IPS-15b (cell line): ENCODE measurements at regions not wholly inside any gene's neighbourhood (a gene's known extent, or its start where the extent isn't known, plus 50 kb on each side); places are given as distances from the start of the nearest gene placed in this dataset.
"Not testable (repeated sequence)": the region's sequence is repeated elsewhere in the genome, so short reads cannot be mapped to it uniquely, and the experiment has no call there.

Experiments
- H3K27me3 ChIP-seq: one replicate; pipeline ENCODE4 v1.6.1; 2013; ENCODE audit warnings: low read length; ENCODE audit not compliant: control insufficient read depth, insufficient read depth
- H3K36me3 ChIP-seq: one replicate; pipeline ENCODE4 v1.6.1; 2013; ENCODE audit warnings: low read length; ENCODE audit not compliant: control insufficient read depth, insufficient read depth
- H3K4me1 ChIP-seq: one replicate; pipeline ENCODE4 v1.6.1; 2013; ENCODE audit warnings: mild to moderate bottlenecking, low read length; ENCODE audit not compliant: control insufficient read depth, insufficient read depth
- H3K4me3 ChIP-seq: one replicate; pipeline ENCODE4 v1.5.1; 2013; ENCODE audit warnings: low read depth, low read length
- H3K9ac ChIP-seq: one replicate; pipeline ENCODE4 v1.6.1; 2013; ENCODE audit warnings: low read depth, mild to moderate bottlenecking, low read length
- H3K9me3 ChIP-seq: one replicate; pipeline ENCODE4 v1.6.1; 2013; ENCODE audit warnings: mild to moderate bottlenecking, low read length; ENCODE audit not compliant: control insufficient read depth, insufficient read depth

- Histone ChIP-seq H3K9ac (no peak overlapping the region), H3K4me3 (no peak overlapping the region), H3K4me1 (no peaks in the 10 kb centered on the region)
Measured at GRCh38 chr14:54010981-54011380, 54.4 kb upstream of the BMP4 start.

GRCh38 chr14:54023027-54023426 is 66.4 kb upstream of the BMP4 start:
- Histone ChIP-seq H3K27me3 (no peaks in the 10 kb centered on the region), H3K9ac (no peak overlapping the region), H3K36me3 (no peaks in the 10 kb centered on the region), H3K9me3 (no peaks in the 10 kb centered on the region), H3K4me1 (no peaks in the 10 kb centered on the region), H3K4me3 (no peak overlapping the region)

More at GRCh38 chr14:54010981-54011380, 54.4 kb upstream of the BMP4 start:
- Histone ChIP-seq H3K9me3 (no peaks in the 10 kb centered on the region), H3K36me3 (no peaks in the 10 kb centered on the region), H3K27me3 (no peaks in the 10 kb centered on the region)

GRCh38 chr14:54025661-54026060 is 69.0 kb upstream of the BMP4 start:
- Histone ChIP-seq H3K9ac (no peak overlapping the region), H3K4me3 (no peak overlapping the region), H3K4me1 (no peaks in the 10 kb centered on the region), H3K27me3 (no peaks in the 10 kb centered on the region), H3K36me3 (no peaks in the 10 kb centered on the region), H3K9me3 (no peaks in the 10 kb centered on the region)

GRCh38 chr14:54026671-54027070 is 70.0 kb upstream of the BMP4 start:
- no peak overlapping the region for H3K9ac ChIP-seq
- no peaks in the 10 kb centered on the region for H3K4me1 ChIP-seq
- H3K9me3 ChIP-seq: no peaks in the 10 kb centered on the region
- H3K27me3 ChIP-seq: no peaks in the 10 kb centered on the region
- no peak overlapping the region for H3K4me3 ChIP-seq
- H3K36me3 ChIP-seq: no peaks in the 10 kb centered on the region

- H3K4me1 ChIP-seq, H3K4me3 ChIP-seq, H3K9ac ChIP-seq, H3K27me3 ChIP-seq, H3K36me3 ChIP-seq, H3K9me3 ChIP-seq: not testable (repeated sequence)
Measured at GRCh38 chr14:54030996-54031395, 74.4 kb upstream of the BMP4 start.

GRCh38 chr14:54033285-54033684 is 76.7 kb upstream of the BMP4 start:
- H3K4me1 ChIP-seq, H3K9me3 ChIP-seq, H3K27me3 ChIP-seq, H3K36me3 ChIP-seq, H3K9ac ChIP-seq, H3K4me3 ChIP-seq: not testable (repeated sequence)

- no peaks in the 10 kb centered on the region for H3K27me3 ChIP-seq
- H3K4me1 ChIP-seq: no peaks in the 10 kb centered on the region
- no peak overlapping the region for H3K9ac ChIP-seq
- H3K9me3 ChIP-seq: no peaks in the 10 kb centered on the region
- H3K4me3 ChIP-seq: no peak overlapping the region
- no peaks in the 10 kb centered on the region for H3K36me3 ChIP-seq
Measured at GRCh38 chr14:54038724-54039123, 82.1 kb upstream of the BMP4 start.

- H3K9me3 ChIP-seq: no peaks in the 10 kb centered on the region
- H3K27me3 ChIP-seq: no peaks in the 10 kb centered on the region
- H3K4me3 ChIP-seq: no peak overlapping the region
- no peak overlapping the region for H3K9ac ChIP-seq
- H3K36me3 ChIP-seq: no peaks in the 10 kb centered on the region
- no peaks in the 10 kb centered on the region for H3K4me1 ChIP-seq
Measured at GRCh38 chr14:54039311-54039710, 82.7 kb upstream of the BMP4 start.

GRCh38 chr14:54040846-54041245 is 84.2 kb upstream of the BMP4 start:
- Histone ChIP-seq H3K36me3 (no peaks in the 10 kb centered on the region), H3K9me3 (no peaks in the 10 kb centered on the region), H3K27me3 (no peaks in the 10 kb centered on the region), H3K4me1 (no peaks in the 10 kb centered on the region), H3K4me3 (no peak overlapping the region), H3K9ac (no peak overlapping the region)

GRCh38 chr14:54046250-54046649 is 89.6 kb upstream of the BMP4 start:
- Histone ChIP-seq H3K27me3 (no peaks in the 10 kb centered on the region), H3K9ac (no peak overlapping the region), H3K9me3 (no peaks in the 10 kb centered on the region), H3K4me1 (no peaks in the 10 kb centered on the region), H3K4me3 (no peak overlapping the region), H3K36me3 (no peaks in the 10 kb centered on the region)

- no peak overlapping the region for H3K9ac ChIP-seq
- H3K4me1 ChIP-seq: no peaks in the 10 kb centered on the region
- H3K36me3 ChIP-seq: no peaks in the 10 kb centered on the region
- no peaks in the 10 kb centered on the region for H3K9me3 ChIP-seq
- no peak overlapping the region for H3K4me3 ChIP-seq
- no peaks in the 10 kb centered on the region for H3K27me3 ChIP-seq
Measured at GRCh38 chr14:54047645-54048308, 91.2 kb upstream of the BMP4 start.

GRCh38 chr14:54048311-54048710 is 91.7 kb upstream of the BMP4 start:
- Histone ChIP-seq H3K9ac (no peak overlapping the region), H3K4me1 (no peaks in the 10 kb centered on the region), H3K9me3 (no peaks in the 10 kb centered on the region), H3K27me3 (no peaks in the 10 kb centered on the region), H3K4me3 (no peak overlapping the region), H3K36me3 (no peaks in the 10 kb centered on the region)
